ENCODE measurements at regions not wholly inside any gene's neighbourhood (a gene's known extent, or its start where the extent isn't known, plus 50 kb on each side); places are given as distances from the start of the nearest gene placed in this dataset.

- no peaks in the 10 kb centered on the region for H3K9me3 Mint-ChIP-seq (ENCODE audit: low read depth)
- no peak for DNase-seq (ENCODE audit: low spot score)
- H3K36me3 Mint-ChIP-seq (ENCODE audit: low read depth) = no peaks in the 10 kb centered on the region
- peaks cover 14% of the 10 kb centered on the region for H3K4me1 Mint-ChIP-seq (ENCODE audit: low read depth)
- no peak for TF ChIP-seq CTCF (IDR thresholded peaks at IDR 0.05)
- H3K4me3 Mint-ChIP-seq (ENCODE audit: unreplicated experiment) = no peak overlapping the region
- no peak overlapping the region for H3K27ac Mint-ChIP-seq (ENCODE audit: unreplicated experiment)
- peaks cover 5% of the 10 kb centered on the region for H3K27me3 Mint-ChIP-seq (ENCODE audit: low read depth)
These were observed 89.6 kb downstream of the CMPK2 start for GRCh38 chr2:6776125-6776524.

GRCh38 chr2:6777626-6778025, 88.1 kb downstream of the CMPK2 start:
- no peak overlapping the region for H3K27ac Mint-ChIP-seq (ENCODE audit: unreplicated experiment)
- H3K36me3 Mint-ChIP-seq (ENCODE audit: low read depth) = no peaks in the 10 kb centered on the region
- no peak for DNase-seq (ENCODE audit: low spot score)
- TF ChIP-seq CTCF (IDR thresholded peaks at IDR 0.05) = no peak
- no peak overlapping the region for H3K4me3 Mint-ChIP-seq (ENCODE audit: unreplicated experiment)
- H3K4me1 Mint-ChIP-seq (ENCODE audit: low read depth) = peaks cover 10% of the 10 kb centered on the region
- H3K27me3 Mint-ChIP-seq (ENCODE audit: low read depth) = peaks cover 5% of the 10 kb centered on the region
- H3K9me3 Mint-ChIP-seq (ENCODE audit: low read depth) = no peaks in the 10 kb centered on the region

- TF ChIP-seq CTCF (IDR thresholded peaks at IDR 0.05) = no peak
- Mint-ChIP-seq H3K27ac (ENCODE audit: unreplicated experiment) (no peak overlapping the region), H3K27me3 (ENCODE audit: low read depth) (no peaks in the 10 kb centered on the region), H3K36me3 (ENCODE audit: low read depth) (no peaks in the 10 kb centered on the region), H3K4me3 (ENCODE audit: unreplicated experiment) (no peak overlapping the region), H3K9me3 (ENCODE audit: low read depth) (no peaks in the 10 kb centered on the region), H3K4me1 (ENCODE audit: low read depth) (peaks cover 2% of the 10 kb centered on the region)
- DNase-seq (ENCODE audit: low spot score) = no peak
These were observed 84.9 kb downstream of the CMPK2 start for GRCh38 chr2:6780765-6781274.

- TF ChIP-seq CTCF (IDR thresholded peaks at IDR 0.05) = no peak
- H3K4me3 Mint-ChIP-seq (ENCODE audit: unreplicated experiment) = no peak overlapping the region
- no peaks in the 10 kb centered on the region for H3K36me3 Mint-ChIP-seq (ENCODE audit: low read depth)
- no peaks in the 10 kb centered on the region for H3K27me3 Mint-ChIP-seq (ENCODE audit: low read depth)
- DNase-seq (ENCODE audit: low spot score) = no peak
- H3K9me3 Mint-ChIP-seq (ENCODE audit: low read depth) = no peaks in the 10 kb centered on the region
- H3K27ac Mint-ChIP-seq (ENCODE audit: unreplicated experiment) = no peak overlapping the region
- peaks cover 2% of the 10 kb centered on the region for H3K4me1 Mint-ChIP-seq (ENCODE audit: low read depth)
These were observed 83.0 kb downstream of the CMPK2 start for GRCh38 chr2:6782517-6783237.

GRCh38 chr2:6783238-6783614, 82.5 kb downstream of the CMPK2 start:
- TF ChIP-seq CTCF (IDR thresholded peaks at IDR 0.05) = no peak
- Mint-ChIP-seq H3K27ac (ENCODE audit: unreplicated experiment) (no peak overlapping the region), H3K4me3 (ENCODE audit: unreplicated experiment) (no peak overlapping the region), H3K9me3 (ENCODE audit: low read depth) (no peaks in the 10 kb centered on the region), H3K36me3 (ENCODE audit: low read depth) (no peaks in the 10 kb centered on the region), H3K27me3 (ENCODE audit: low read depth) (no peaks in the 10 kb centered on the region), H3K4me1 (ENCODE audit: low read depth) (peaks cover 2% of the 10 kb centered on the region)
- DNase-seq (ENCODE audit: low spot score) = no peak

Measured in chondrocyte (in vitro differentiated cells).